ENCODE measurements at regions not wholly inside any gene's neighbourhood (a gene's known extent, or its start where the extent isn't known, plus 50 kb on each side); places are given as distances from the start of the nearest gene placed in this dataset.
A peak's percentile ranks its signal among the peaks of the same experiment; 100 is the strongest.

DNA sequence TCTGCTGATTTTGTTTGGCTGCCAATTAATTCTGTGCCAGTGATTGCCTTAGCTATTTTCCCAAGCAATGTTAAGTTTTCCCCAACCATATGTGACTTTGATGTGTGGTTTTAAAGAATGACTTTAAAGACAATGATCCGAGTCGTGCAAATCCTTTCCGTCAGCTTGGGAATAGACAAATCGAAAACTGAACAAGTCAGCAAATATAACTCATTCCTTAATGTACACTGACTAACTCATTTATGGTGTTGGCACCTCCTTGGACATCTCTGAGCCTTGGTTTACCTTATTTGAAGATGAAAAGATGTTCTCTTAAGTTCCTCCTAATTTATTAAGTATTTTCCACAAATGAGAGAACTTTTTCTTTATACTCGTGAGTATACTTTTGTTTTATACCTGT, 249.4 kb upstream of the SLCO3A1 start:
- Histone ChIP-seq H3K9me3 (ENCODE audit: low read length) (no peaks in the 10 kb centered on the region), H2AFZ (ENCODE audit: low read depth, low read length) (no peak overlapping the region), H3K36me3 (ENCODE audit: insufficient read depth, low read length) (no peaks in the 10 kb centered on the region), H3K27me3 (ENCODE audit: insufficient read depth, low read length) (no peaks in the 10 kb centered on the region), H3K4me1 (ENCODE audit: insufficient read depth, low read length) (no peaks in the 10 kb centered on the region), H3K4me3 (ENCODE audit: low read length) (no peak overlapping the region)

DNA sequence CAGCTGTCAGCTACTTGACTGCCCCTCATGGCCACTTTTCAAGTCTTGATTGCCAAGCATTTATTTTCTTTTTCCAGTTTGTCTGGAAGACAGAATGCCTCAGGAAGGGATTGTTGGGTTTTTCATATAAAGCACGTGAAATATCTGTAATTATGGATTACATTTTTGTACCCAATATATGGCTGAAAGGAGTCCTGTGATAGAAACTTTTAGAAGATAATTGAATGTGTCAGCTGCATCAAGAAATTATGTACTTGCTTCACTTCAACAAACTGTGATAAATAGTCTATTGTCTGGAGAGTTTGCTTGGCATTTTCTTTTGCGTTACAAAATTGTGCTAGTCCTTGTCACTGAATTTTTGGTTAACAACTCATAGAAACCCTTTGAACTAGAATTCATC, 247.9 kb upstream of the SLCO3A1 start:
- Histone ChIP-seq H3K4me3 (ENCODE audit: low read length) (no peak overlapping the region), H3K4me1 (ENCODE audit: insufficient read depth, low read length) (no peaks in the 10 kb centered on the region), H3K27me3 (ENCODE audit: insufficient read depth, low read length) (no peaks in the 10 kb centered on the region), H3K9me3 (ENCODE audit: low read length) (no peaks in the 10 kb centered on the region), H3K36me3 (ENCODE audit: insufficient read depth, low read length) (no peaks in the 10 kb centered on the region), H2AFZ (ENCODE audit: low read depth, low read length) (no peak overlapping the region)

GRCh38 chr15:91609231-91609630, 244.3 kb upstream of the SLCO3A1 start:
- no peak overlapping the region for H3K4me3 ChIP-seq (ENCODE audit: low read length)
- H3K36me3 ChIP-seq (ENCODE audit: insufficient read depth, low read length), result no peaks in the 10 kb centered on the region
- H3K4me1 ChIP-seq (ENCODE audit: insufficient read depth, low read length), result no peaks in the 10 kb centered on the region

DNA sequence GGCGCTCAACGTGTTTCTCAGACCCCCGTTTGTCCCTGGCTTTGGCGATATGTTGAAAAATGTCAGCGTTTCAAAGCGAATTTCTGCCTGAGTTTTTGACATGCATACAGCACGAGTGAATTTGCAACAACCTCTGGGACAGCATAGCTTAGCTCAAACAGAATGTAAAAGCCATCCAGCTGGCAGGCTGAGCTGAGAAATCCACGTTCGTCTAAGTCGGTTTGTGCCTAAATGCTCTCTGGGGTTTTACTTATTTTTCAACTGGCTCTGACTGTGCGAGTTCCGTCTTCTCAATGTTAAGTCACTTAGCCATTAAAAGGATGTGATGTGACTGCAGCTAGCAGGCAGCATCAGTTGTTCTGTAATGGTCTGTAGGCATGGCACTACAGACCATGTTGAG, 243.5 kb upstream of the SLCO3A1 start:
- no peaks in the 10 kb centered on the region for H3K9me3 ChIP-seq (ENCODE audit: low read length)
- no peak overlapping the region for H3K4me3 ChIP-seq (ENCODE audit: low read length)
- no peaks in the 10 kb centered on the region for H3K36me3 ChIP-seq (ENCODE audit: insufficient read depth, low read length)
- no peaks in the 10 kb centered on the region for H3K4me1 ChIP-seq (ENCODE audit: insufficient read depth, low read length)
- no peaks in the 10 kb centered on the region for H3K27me3 ChIP-seq (ENCODE audit: insufficient read depth, low read length)
- H2AFZ ChIP-seq (ENCODE audit: low read depth, low read length), result no peak overlapping the region

More at GRCh38 chr15:91609231-91609630, 244.3 kb upstream of the SLCO3A1 start:
- Histone ChIP-seq H2AFZ (ENCODE audit: low read depth, low read length) (no peak overlapping the region), H3K27me3 (ENCODE audit: insufficient read depth, low read length) (no peaks in the 10 kb centered on the region), H3K9me3 (ENCODE audit: low read length) (no peaks in the 10 kb centered on the region)

- Histone ChIP-seq H3K4me3 (ENCODE audit: low read length) (no peak overlapping the region), H2AFZ (ENCODE audit: low read depth, low read length) (no peak overlapping the region), H3K9me3 (ENCODE audit: low read length) (no peaks in the 10 kb centered on the region), H3K36me3 (ENCODE audit: insufficient read depth, low read length) (no peaks in the 10 kb centered on the region), H3K4me1 (ENCODE audit: insufficient read depth, low read length) (no peaks in the 10 kb centered on the region), H3K27me3 (ENCODE audit: insufficient read depth, low read length) (no peaks in the 10 kb centered on the region)
These were observed 241.8 kb upstream of the SLCO3A1 start for GRCh38 chr15:91611561-91612323.

GRCh38 chr15:91620229-91620628, 233.3 kb upstream of the SLCO3A1 start:
- Histone ChIP-seq H3K9me3 (ENCODE audit: low read length) (no peaks in the 10 kb centered on the region), H3K4me1 (ENCODE audit: insufficient read depth, low read length) (peaks cover 14% of the 10 kb centered on the region), H3K36me3 (ENCODE audit: insufficient read depth, low read length) (no peaks in the 10 kb centered on the region)

GRCh38 chr15:91622235-91622634, 231.3 kb upstream of the SLCO3A1 start:
- H3K36me3 ChIP-seq (ENCODE audit: insufficient read depth, low read length), result no peaks in the 10 kb centered on the region
- no peak overlapping the region for H3K4me3 ChIP-seq (ENCODE audit: low read length)
- H3K27me3 ChIP-seq (ENCODE audit: insufficient read depth, low read length), result no peaks in the 10 kb centered on the region
- H3K4me1 ChIP-seq (ENCODE audit: insufficient read depth, low read length), result peaks cover 22% of the 10 kb centered on the region
- no peaks in the 10 kb centered on the region for H3K9me3 ChIP-seq (ENCODE audit: low read length)
- peak overlapping the region; percentile 3 for H2AFZ ChIP-seq (ENCODE audit: low read depth, low read length)

More at GRCh38 chr15:91620229-91620628, 233.3 kb upstream of the SLCO3A1 start:
- H3K4me3 ChIP-seq (ENCODE audit: low read length), result no peak overlapping the region
- H3K27me3 ChIP-seq (ENCODE audit: insufficient read depth, low read length), result no peaks in the 10 kb centered on the region
- H2AFZ ChIP-seq (ENCODE audit: low read depth, low read length), result no peak overlapping the region

GRCh38 chr15:91622711-91623342, 230.7 kb upstream of the SLCO3A1 start:
- H3K4me1 ChIP-seq (ENCODE audit: insufficient read depth, low read length), result peaks cover 22% of the 10 kb centered on the region
- H2AFZ ChIP-seq (ENCODE audit: low read depth, low read length), result peak overlapping the region; percentile 3
- H3K4me3 ChIP-seq (ENCODE audit: low read length), result no peak overlapping the region
- H3K36me3 ChIP-seq (ENCODE audit: insufficient read depth, low read length), result no peaks in the 10 kb centered on the region
- H3K27me3 ChIP-seq (ENCODE audit: insufficient read depth, low read length), result no peaks in the 10 kb centered on the region
- H3K9me3 ChIP-seq (ENCODE audit: low read length), result no peaks in the 10 kb centered on the region

GRCh38 chr15:91624353-91624968, 229.0 kb upstream of the SLCO3A1 start:
- H3K4me1 ChIP-seq (ENCODE audit: insufficient read depth, low read length), result peaks cover 22% of the 10 kb centered on the region
- no peak overlapping the region for H3K4me3 ChIP-seq (ENCODE audit: low read length)
- no peak overlapping the region for H2AFZ ChIP-seq (ENCODE audit: low read depth, low read length)
- no peaks in the 10 kb centered on the region for H3K9me3 ChIP-seq (ENCODE audit: low read length)
- H3K36me3 ChIP-seq (ENCODE audit: insufficient read depth, low read length), result no peaks in the 10 kb centered on the region
- H3K27me3 ChIP-seq (ENCODE audit: insufficient read depth, low read length), result no peaks in the 10 kb centered on the region

GRCh38 chr15:91625506-91625905, 228.0 kb upstream of the SLCO3A1 start:
- no peaks in the 10 kb centered on the region for H3K9me3 ChIP-seq (ENCODE audit: low read length)
- no peak overlapping the region for H3K4me3 ChIP-seq (ENCODE audit: low read length)
- H3K36me3 ChIP-seq (ENCODE audit: insufficient read depth, low read length), result no peaks in the 10 kb centered on the region
- H3K4me1 ChIP-seq (ENCODE audit: insufficient read depth, low read length), result peaks cover 22% of the 10 kb centered on the region
- H3K27me3 ChIP-seq (ENCODE audit: insufficient read depth, low read length), result no peaks in the 10 kb centered on the region
- no peak overlapping the region for H2AFZ ChIP-seq (ENCODE audit: low read depth, low read length)

- Histone ChIP-seq H3K27me3 (ENCODE audit: insufficient read depth, low read length) (no peaks in the 10 kb centered on the region), H3K4me1 (ENCODE audit: insufficient read depth, low read length) (peaks cover 10% of the 10 kb centered on the region), H3K36me3 (ENCODE audit: insufficient read depth, low read length) (no peaks in the 10 kb centered on the region), H2AFZ (ENCODE audit: low read depth, low read length) (no peak overlapping the region), H3K9me3 (ENCODE audit: low read length) (no peaks in the 10 kb centered on the region), H3K4me3 (ENCODE audit: low read length) (no peak overlapping the region)
These were observed 225.8 kb upstream of the SLCO3A1 start for GRCh38 chr15:91627473-91628278.

- H3K27me3 ChIP-seq (ENCODE audit: insufficient read depth, low read length), result no peaks in the 10 kb centered on the region
- peaks cover 9% of the 10 kb centered on the region for H3K4me1 ChIP-seq (ENCODE audit: insufficient read depth, low read length)
- no peaks in the 10 kb centered on the region for H3K9me3 ChIP-seq (ENCODE audit: low read length)
- no peak overlapping the region for H3K4me3 ChIP-seq (ENCODE audit: low read length)
- H2AFZ ChIP-seq (ENCODE audit: low read depth, low read length), result no peak overlapping the region
- no peaks in the 10 kb centered on the region for H3K36me3 ChIP-seq (ENCODE audit: insufficient read depth, low read length)
These were observed 223.4 kb upstream of the SLCO3A1 start for GRCh38 chr15:91630090-91630489.

DNA sequence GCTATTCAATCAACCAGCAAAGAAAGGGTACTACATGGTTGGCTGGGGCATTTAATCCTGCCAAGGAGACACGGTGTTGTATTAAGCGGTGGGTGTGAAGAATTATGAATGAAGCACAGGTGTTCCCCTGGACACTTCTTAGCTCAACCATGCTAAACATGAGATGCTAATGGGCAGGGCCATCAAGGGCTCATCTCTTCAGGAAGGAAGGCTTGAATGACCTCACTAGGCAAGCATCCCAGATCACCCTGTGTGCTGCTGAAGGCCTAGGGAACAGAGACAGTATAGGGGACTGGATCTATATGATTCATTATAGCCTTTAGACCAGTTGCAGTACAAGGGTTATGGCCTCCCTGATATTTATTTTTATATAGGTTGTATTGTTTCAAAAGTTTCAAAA, 221.3 kb upstream of the SLCO3A1 start:
- Histone ChIP-seq H3K27me3 (ENCODE audit: insufficient read depth, low read length) (no peaks in the 10 kb centered on the region), H3K36me3 (ENCODE audit: insufficient read depth, low read length) (no peaks in the 10 kb centered on the region), H3K4me1 (ENCODE audit: insufficient read depth, low read length) (no peaks in the 10 kb centered on the region), H3K9me3 (ENCODE audit: low read length) (no peaks in the 10 kb centered on the region), H2AFZ (ENCODE audit: low read depth, low read length) (no peak overlapping the region), H3K4me3 (ENCODE audit: low read length) (no peak overlapping the region)
